H9 (cell line): ENCODE measurements at regions not wholly inside any gene's neighbourhood (a gene's known extent, or its start where the extent isn't known, plus 50 kb on each side); places are given as distances from the start of the nearest gene placed in this dataset.

ENCODE experiments used
- DNase-seq: peaks from one replicate; pipeline ENCODE4 v3.0.0-alpha.2; 2017
- H2AFZ ChIP-seq: one replicate; pipeline ENCODE4 v1.6.1; 2013; ENCODE audit warnings: mild to moderate bottlenecking, low read length, control low read depth, moderate library complexity
- H2AK5ac ChIP-seq: 2 replicates; pipeline ENCODE4 v1.6.1; 2013; ENCODE audit warnings: low read length, control low read depth, mixed read lengths; ENCODE audit not compliant: insufficient read length
- H2BK120ac ChIP-seq: one replicate; pipeline ENCODE4 v1.6.1; 2013; ENCODE audit warnings: low read depth, mild to moderate bottlenecking, low read length, control low read depth, inconsistent platforms; ENCODE audit not compliant: poor library complexity, severe bottlenecking
- H2BK12ac ChIP-seq: 2 replicates; pipeline ENCODE4 v1.6.1; 2013; ENCODE audit warnings: low read length, control low read depth, mixed read lengths, low read depth; ENCODE audit not compliant: insufficient read length
- H2BK15ac ChIP-seq: 2 replicates; pipeline ENCODE4 v1.6.1; 2013; ENCODE audit warnings: low read depth, low read length, control low read depth
- H2BK20ac ChIP-seq: one replicate; pipeline ENCODE4 v1.6.1; 2013; ENCODE audit warnings: low read depth, mild to moderate bottlenecking, low read length, control low read depth, inconsistent platforms; ENCODE audit not compliant: poor library complexity, severe bottlenecking
- H2BK5ac ChIP-seq: 2 replicates; pipeline ENCODE4 v1.6.1; 2013; ENCODE audit warnings: low read length, control low read depth, mixed read lengths; ENCODE audit not compliant: insufficient read length
- H3K14ac ChIP-seq: 2 replicates; pipeline ENCODE4 v1.6.1; 2013; ENCODE audit warnings: low read length, control low read depth; ENCODE audit not compliant: insufficient read depth
- H3K18ac ChIP-seq: 2 replicates; pipeline ENCODE4 v1.6.1; 2013; ENCODE audit warnings: low read depth, mild to moderate bottlenecking, mixed read lengths, low read length, control low read depth; ENCODE audit not compliant: insufficient read length
- H3K23ac ChIP-seq: 2 replicates; pipeline ENCODE4 v1.6.1; 2013; ENCODE audit warnings: low read length, control low read depth, mixed read lengths, low read depth; ENCODE audit not compliant: insufficient read length
- H3K23me2 ChIP-seq: 2 replicates; pipeline ENCODE4 v1.6.1; 2013; ENCODE audit warnings: low read depth, mild to moderate bottlenecking, mixed read lengths, low read length, control low read depth; ENCODE audit not compliant: insufficient read length, poor library complexity, severe bottlenecking
- H3K27ac ChIP-seq: 2 replicates; pipeline ENCODE4 v1.5.1; 2013; ENCODE audit warnings: low read length, control low read depth, mixed read lengths, low read depth; ENCODE audit not compliant: insufficient read length
- H3K27me3 ChIP-seq: 2 replicates; pipeline ENCODE4 v1.6.1; 2013; ENCODE audit warnings: low read length, control low read depth, inconsistent platforms; ENCODE audit not compliant: insufficient read depth
- H3K4ac ChIP-seq: 2 replicates; pipeline ENCODE4 v1.6.1; 2013; ENCODE audit warnings: low read depth, mild to moderate bottlenecking, control low read depth, inconsistent platforms, low read length, moderate library complexity
- H3K4me1 ChIP-seq: 2 replicates; pipeline ENCODE4 v1.6.1; 2013; ENCODE audit warnings: low read length, control low read depth, inconsistent platforms; ENCODE audit not compliant: insufficient read depth
- H3K4me2 ChIP-seq: 2 replicates; pipeline ENCODE4 v1.6.1; 2013; ENCODE audit warnings: low read length, control low read depth, mixed read lengths; ENCODE audit not compliant: insufficient read length, insufficient read depth
- H3K56ac ChIP-seq: 2 replicates; pipeline ENCODE4 v1.6.1; 2013; ENCODE audit warnings: low read depth, mild to moderate bottlenecking, mixed read lengths, low read length, control low read depth; ENCODE audit not compliant: insufficient read length
- H3K79me1 ChIP-seq: 2 replicates; pipeline ENCODE4 v1.6.1; 2013; ENCODE audit warnings: low read depth, mild to moderate bottlenecking, moderate library complexity, low read length, control low read depth, inconsistent platforms; ENCODE audit not compliant: insufficient read depth, poor library complexity, severe bottlenecking
- H3K79me2 ChIP-seq: 2 replicates; pipeline ENCODE4 v1.6.1; 2013; ENCODE audit warnings: low read length, control low read depth, inconsistent platforms; ENCODE audit not compliant: insufficient read depth
- H3K9ac ChIP-seq: 2 replicates; pipeline ENCODE4 v1.6.1; 2013; ENCODE audit warnings: low read length, control low read depth, mixed read lengths; ENCODE audit not compliant: insufficient read length; ENCODE audit errors: extremely low read depth
- H3K9me3 ChIP-seq: one replicate; pipeline ENCODE4 v1.6.1; 2013; ENCODE audit warnings: low read depth, low read length, inconsistent platforms; ENCODE audit not compliant: control insufficient read depth
- H3T11ph ChIP-seq: one replicate; pipeline ENCODE4 v1.6.1; 2013; ENCODE audit warnings: mild to moderate bottlenecking, low read length, control low read depth, inconsistent platforms
- H4K20me1 ChIP-seq: one replicate; pipeline ENCODE4 v1.6.1; 2013; ENCODE audit not compliant: control insufficient read depth, insufficient read length, insufficient read depth
- H4K5ac ChIP-seq: 2 replicates; pipeline ENCODE4 v1.6.1; 2013; ENCODE audit warnings: low read depth, mild to moderate bottlenecking, mixed read lengths, low read length, control low read depth; ENCODE audit not compliant: insufficient read length
- H4K8ac ChIP-seq: replicated peaks from 2 replicates; pipeline ENCODE4 v1.6.1; 2013; ENCODE audit warnings: low read length, control low read depth, mixed read lengths, low read depth; ENCODE audit not compliant: insufficient read length
- H4K91ac ChIP-seq: 2 replicates; pipeline ENCODE4 v1.6.1; 2013; ENCODE audit warnings: low read depth, mild to moderate bottlenecking, moderate library complexity, mixed read lengths, low read length, control low read depth; ENCODE audit not compliant: insufficient read length
- H3K27ac Mint-ChIP-seq, 3 experiments: 2 replicates in 2 of 3; 3 replicates in 1 of 3; pipeline ENCODE4 v1.8.0; 2020 to 2021; ENCODE audit warnings: mixed read lengths in 3 of 3, mild to moderate bottlenecking in 1 of 3, moderate library complexity in 1 of 3
- H3K27me3 Mint-ChIP-seq: 2 replicates; pipeline ENCODE4 v1.8.0; 2021; ENCODE audit warnings: low read depth, mild to moderate bottlenecking, moderate library complexity, mixed read lengths
- H3K36me3 Mint-ChIP-seq, 3 experiments: 2 replicates in 2 of 3; 3 replicates in 1 of 3; pipeline ENCODE4 v1.8.0; 2020 to 2021; ENCODE audit warnings: low read depth in 3 of 3, mixed read lengths in 3 of 3; ENCODE audit not compliant: insufficient read depth in 1 of 3
- H3K4me1 Mint-ChIP-seq, 2 experiments: 2 replicates each; pipeline ENCODE4 v1.8.0; 2020; ENCODE audit warnings: mixed read lengths in 2 of 2
- H3K4me3 Mint-ChIP-seq, 2 experiments: 2 replicates in 1 of 2; 3 replicates in 1 of 2; pipeline ENCODE4 v1.8.0; 2020 to 2021; ENCODE audit warnings: mild to moderate bottlenecking in 2 of 2, mixed read lengths in 2 of 2, moderate library complexity in 1 of 2
- H3K9me3 Mint-ChIP-seq, 2 experiments: 2 replicates in 1 of 2; 3 replicates in 1 of 2; pipeline ENCODE4 v1.8.0; 2020; ENCODE audit warnings: mild to moderate bottlenecking in 2 of 2, mixed read lengths in 2 of 2, moderate library complexity in 1 of 2
- WGBS: extraction: QIAGEN DNeasy Blood & Tissue Kit; methylation state at CpG from one replicate; pipeline ENCODE4 v1.1.7; 2013; ENCODE audit warnings: missing lambda C conversion rate, low lambda C conversion rate, mixed read lengths; ENCODE audit not compliant: insufficient read length; ENCODE audit errors: extremely low coverage; 5-methylcytosine and 5-hydroxymethylcytosine counted together
- TF ChIP-seq, protein P1 (sequence below): fragments of 200-600 bp; sonication (generic); conservative IDR thresholded peaks from 3 replicates; pipeline ENCODE4 v1.8.0; 2021; ENCODE audit warnings: antibody characterized with exemption, mild to moderate bottlenecking

- Mint-ChIP-seq H3K36me3 (no peaks in the 10 kb centered on the region), H3K4me1 (no peaks in the 10 kb centered on the region)
Observed at GRCh38 chr5:166119506-166119905, 2171.9 kb upstream of the WWC1 start.

More at GRCh38 chr5:166119506-166119905, 2171.9 kb upstream of the WWC1 start:
- no peaks in the 10 kb centered on the region for H3K79me1 ChIP-seq
- H2BK20ac ChIP-seq = no peak overlapping the region
- H4K91ac ChIP-seq = no peak overlapping the region
- no peak overlapping the region for H2AFZ ChIP-seq
- Mint-ChIP-seq H3K4me3 (no peak overlapping the region), H3K27me3 (no peaks in the 10 kb centered on the region; the same call in 1 of the 2 replicates), H3K9me3 (no peaks in the 10 kb centered on the region), H3K27ac (no peak overlapping the region)
- H3K27ac ChIP-seq = no peak overlapping the region
- no peak overlapping the region for H3K23ac ChIP-seq
- H3K4me2 ChIP-seq = no peak overlapping the region
- no peaks in the 10 kb centered on the region for H3K27me3 ChIP-seq
- no peak overlapping the region for H4K8ac ChIP-seq
- H2BK120ac ChIP-seq = no peak overlapping the region
- no peak overlapping the region for H2AK5ac ChIP-seq
- H3K79me2 ChIP-seq = no peaks in the 10 kb centered on the region
- H3K23me2 ChIP-seq = no peaks in the 10 kb centered on the region
- H3T11ph ChIP-seq = no peak overlapping the region
- H3K14ac ChIP-seq = no peak overlapping the region
- H3K4ac ChIP-seq = no peak overlapping the region
- H3K18ac ChIP-seq = no peak overlapping the region
- no peak overlapping the region for H2BK5ac ChIP-seq
- no peak overlapping the region for H3K9ac ChIP-seq
- 100% methylated on average over 1 of the region's 2 CpGs for WGBS
- no peak overlapping the region for H2BK15ac ChIP-seq
- DNase-seq = no peak
- H2BK12ac ChIP-seq = no peak overlapping the region
- TF ChIP-seq, protein P1, sequence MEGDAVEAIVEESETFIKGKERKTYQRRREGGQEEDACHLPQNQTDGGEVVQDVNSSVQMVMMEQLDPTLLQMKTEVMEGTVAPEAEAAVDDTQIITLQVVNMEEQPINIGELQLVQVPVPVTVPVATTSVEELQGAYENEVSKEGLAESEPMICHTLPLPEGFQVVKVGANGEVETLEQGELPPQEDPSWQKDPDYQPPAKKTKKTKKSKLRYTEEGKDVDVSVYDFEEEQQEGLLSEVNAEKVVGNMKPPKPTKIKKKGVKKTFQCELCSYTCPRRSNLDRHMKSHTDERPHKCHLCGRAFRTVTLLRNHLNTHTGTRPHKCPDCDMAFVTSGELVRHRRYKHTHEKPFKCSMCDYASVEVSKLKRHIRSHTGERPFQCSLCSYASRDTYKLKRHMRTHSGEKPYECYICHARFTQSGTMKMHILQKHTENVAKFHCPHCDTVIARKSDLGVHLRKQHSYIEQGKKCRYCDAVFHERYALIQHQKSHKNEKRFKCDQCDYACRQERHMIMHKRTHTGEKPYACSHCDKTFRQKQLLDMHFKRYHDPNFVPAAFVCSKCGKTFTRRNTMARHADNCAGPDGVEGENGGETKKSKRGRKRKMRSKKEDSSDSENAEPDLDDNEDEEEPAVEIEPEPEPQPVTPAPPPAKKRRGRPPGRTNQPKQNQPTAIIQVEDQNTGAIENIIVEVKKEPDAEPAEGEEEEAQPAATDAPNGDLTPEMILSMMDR = no peak
- no peaks in the 10 kb centered on the region for H3K9me3 ChIP-seq
- H3K56ac ChIP-seq = no peak overlapping the region
- H4K5ac ChIP-seq = no peak overlapping the region
- no peaks in the 10 kb centered on the region for H3K4me1 ChIP-seq
- no peaks in the 10 kb centered on the region for H4K20me1 ChIP-seq
